Effector memory CD4-positive, alpha-beta T cell (primary cell): ENCODE measurements at regions not wholly inside any gene's neighbourhood (a gene's known extent, or its start where the extent isn't known, plus 50 kb on each side); places are given as distances from the start of the nearest gene placed in this dataset.
"Not testable (repeated sequence)": the region's sequence is repeated elsewhere in the genome, so short reads cannot be mapped to it uniquely, and the experiment has no call there.

Source experiments
- DNase-seq, 3 donors: peaks; one replicate each; pipeline ENCODE4 v3.0.0-alpha.2; 2020
- H3K27ac ChIP-seq: 2 replicates; pipeline ENCODE4 v1.7.0; 2013; ENCODE audit warnings: mild to moderate bottlenecking, low read length, moderate library complexity; ENCODE audit not compliant: insufficient read depth, poor library complexity, severe bottlenecking
- H3K27me3 ChIP-seq: replicated peaks from 2 replicates; pipeline ENCODE4 v1.7.0; 2013; ENCODE audit warnings: mild to moderate bottlenecking, low read length; ENCODE audit not compliant: insufficient read depth, control insufficient read depth, poor library complexity, severe bottlenecking
- H3K36me3 ChIP-seq: 2 replicates; pipeline ENCODE4 v1.7.0; 2013; ENCODE audit warnings: mild to moderate bottlenecking, low read length, moderate library complexity; ENCODE audit not compliant: control insufficient read depth, insufficient read depth
- H3K4me1 ChIP-seq: 2 replicates; pipeline ENCODE4 v1.7.0; 2013; ENCODE audit warnings: low read length, mild to moderate bottlenecking; ENCODE audit not compliant: control insufficient read depth, insufficient read depth, poor library complexity, severe bottlenecking
- H3K4me3 ChIP-seq: 2 replicates; pipeline ENCODE4 v1.7.0; 2013; ENCODE audit warnings: low read length, low read depth, mild to moderate bottlenecking; ENCODE audit not compliant: insufficient read depth, poor library complexity, severe bottlenecking
- H3K9me3 ChIP-seq: 2 replicates; pipeline ENCODE4 v1.7.0; 2013; ENCODE audit warnings: mild to moderate bottlenecking, low read length, moderate library complexity; ENCODE audit not compliant: control insufficient read depth

DNA sequence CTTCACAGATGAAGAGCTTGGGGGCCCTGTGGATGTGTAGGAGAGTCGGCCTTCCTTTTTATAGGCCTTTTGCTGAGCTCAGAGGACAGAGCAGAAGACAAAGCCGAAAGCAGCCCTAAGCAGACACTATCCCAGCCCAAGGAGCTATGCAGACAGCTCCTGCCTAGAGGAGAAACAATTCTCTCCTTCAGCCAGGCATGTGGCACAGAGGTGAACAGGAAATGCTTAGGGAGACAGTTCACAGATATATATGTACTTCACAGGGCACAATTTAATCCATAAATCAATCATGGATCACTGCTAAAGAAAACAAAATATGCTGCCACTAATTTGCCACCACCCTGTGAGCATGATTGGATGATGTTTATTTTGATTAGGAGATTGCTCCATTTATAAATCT is 164.5 kb upstream of the PLGLB2 start:
- H3K4me1 ChIP-seq, H3K4me3 ChIP-seq, H3K27me3 ChIP-seq, H3K36me3 ChIP-seq, H3K27ac ChIP-seq, H3K9me3 ChIP-seq, DNase-seq: not testable (repeated sequence)

DNA sequence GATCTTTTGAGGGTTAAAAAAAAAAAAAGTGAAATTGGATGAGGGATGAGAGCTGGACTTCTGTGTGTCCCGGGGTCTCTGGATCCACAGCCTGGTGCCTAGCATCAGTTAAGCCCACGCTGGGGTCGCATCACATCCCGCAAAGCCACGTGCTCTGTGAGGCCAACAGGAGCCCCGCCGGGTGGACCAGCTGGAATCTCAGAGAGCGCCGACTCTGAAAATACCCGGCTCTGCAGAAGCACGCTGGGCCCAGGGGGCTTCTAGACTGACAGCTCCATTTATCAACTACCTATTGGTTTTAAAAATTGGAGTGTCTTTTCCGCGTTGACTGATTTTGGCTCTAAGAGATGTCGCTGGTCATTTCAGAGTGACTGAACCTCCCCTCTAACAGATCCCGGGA is 164.1 kb upstream of the PLGLB2 start:
- H3K4me1 ChIP-seq, H3K4me3 ChIP-seq, H3K36me3 ChIP-seq, H3K9me3 ChIP-seq, H3K27me3 ChIP-seq, DNase-seq, H3K27ac ChIP-seq: not testable (repeated sequence)

DNA sequence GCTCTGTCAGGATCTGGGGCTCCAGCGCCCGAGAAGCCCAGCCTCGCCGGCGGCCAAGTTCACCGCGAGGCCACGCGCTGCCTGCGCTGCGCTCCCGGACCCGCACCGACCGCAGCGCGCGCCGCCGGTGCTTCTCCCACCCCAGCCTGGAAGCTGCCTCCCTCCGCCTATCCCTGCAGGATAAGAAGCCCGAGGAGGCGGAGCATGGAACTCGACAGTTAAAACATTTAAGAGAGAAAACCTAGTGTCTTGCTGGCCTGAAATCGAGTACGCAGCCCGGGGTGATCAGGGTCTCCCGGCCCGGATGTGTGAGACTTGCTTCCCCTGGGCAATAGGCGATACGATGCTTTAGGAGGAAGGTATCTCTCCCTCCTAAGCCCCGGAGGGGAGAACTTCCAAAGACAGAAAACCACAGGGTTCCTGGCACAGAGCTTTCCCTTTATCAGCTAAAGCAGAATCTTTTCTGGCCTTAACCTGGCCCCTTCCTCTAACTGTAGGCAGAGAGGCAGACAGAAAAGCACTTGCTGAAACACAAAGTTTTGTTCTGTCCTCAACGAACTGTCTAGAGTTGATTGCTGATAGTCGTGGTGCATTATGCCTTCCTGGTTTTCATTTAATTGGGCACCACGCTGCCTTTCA is 163.5 kb upstream of the PLGLB2 start:
- H3K4me1 ChIP-seq, H3K9me3 ChIP-seq, H3K27ac ChIP-seq, H3K36me3 ChIP-seq, H3K27me3 ChIP-seq, DNase-seq, H3K4me3 ChIP-seq: not testable (repeated sequence)

DNA sequence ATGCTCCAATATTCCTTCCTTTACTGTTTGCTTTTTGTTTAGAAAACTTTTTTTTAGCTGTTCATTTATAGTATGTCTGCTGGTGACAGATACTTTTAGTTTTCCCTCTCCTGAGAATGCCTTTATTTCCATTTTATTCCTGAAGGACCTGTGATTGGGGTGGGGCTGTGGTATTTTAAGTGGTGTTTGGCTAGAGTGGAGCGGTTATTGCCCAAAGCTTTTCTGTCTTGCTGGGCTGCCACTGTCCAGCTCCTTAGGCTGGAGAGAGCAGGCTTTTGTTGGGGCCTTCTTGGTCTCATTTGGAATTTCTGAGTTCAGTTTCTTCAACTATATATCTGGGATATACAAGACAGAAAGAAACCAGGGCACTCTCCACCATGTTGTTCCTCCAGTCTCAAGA is 160.0 kb upstream of the PLGLB2 start:
- not testable (repeated sequence) for H3K27ac ChIP-seq, H3K4me1 ChIP-seq, DNase-seq, H3K27me3 ChIP-seq, H3K9me3 ChIP-seq, H3K36me3 ChIP-seq, H3K4me3 ChIP-seq

DNA sequence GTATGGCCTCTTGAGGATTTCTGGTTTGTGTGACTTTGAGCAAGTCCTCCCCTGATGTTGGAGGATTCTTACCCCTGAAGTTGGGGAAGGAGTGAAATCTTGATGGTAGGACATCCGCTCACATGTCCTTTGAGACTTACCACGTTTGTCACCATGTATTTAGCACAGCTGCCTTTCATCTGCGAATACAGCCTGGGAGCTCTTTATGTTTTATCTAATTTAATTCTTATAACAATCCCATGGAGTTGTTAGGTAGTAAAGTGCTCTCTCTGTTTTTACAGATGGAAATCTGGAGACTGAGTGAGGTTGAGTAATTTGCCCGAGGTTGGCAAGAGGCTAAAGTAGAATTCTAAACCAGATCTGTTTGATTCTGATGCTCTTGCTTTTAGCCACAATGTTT is 154.9 kb upstream of the PLGLB2 start:
- not testable (repeated sequence) for H3K36me3 ChIP-seq, DNase-seq, H3K27me3 ChIP-seq, H3K4me1 ChIP-seq, H3K4me3 ChIP-seq, H3K27ac ChIP-seq, H3K9me3 ChIP-seq

DNA sequence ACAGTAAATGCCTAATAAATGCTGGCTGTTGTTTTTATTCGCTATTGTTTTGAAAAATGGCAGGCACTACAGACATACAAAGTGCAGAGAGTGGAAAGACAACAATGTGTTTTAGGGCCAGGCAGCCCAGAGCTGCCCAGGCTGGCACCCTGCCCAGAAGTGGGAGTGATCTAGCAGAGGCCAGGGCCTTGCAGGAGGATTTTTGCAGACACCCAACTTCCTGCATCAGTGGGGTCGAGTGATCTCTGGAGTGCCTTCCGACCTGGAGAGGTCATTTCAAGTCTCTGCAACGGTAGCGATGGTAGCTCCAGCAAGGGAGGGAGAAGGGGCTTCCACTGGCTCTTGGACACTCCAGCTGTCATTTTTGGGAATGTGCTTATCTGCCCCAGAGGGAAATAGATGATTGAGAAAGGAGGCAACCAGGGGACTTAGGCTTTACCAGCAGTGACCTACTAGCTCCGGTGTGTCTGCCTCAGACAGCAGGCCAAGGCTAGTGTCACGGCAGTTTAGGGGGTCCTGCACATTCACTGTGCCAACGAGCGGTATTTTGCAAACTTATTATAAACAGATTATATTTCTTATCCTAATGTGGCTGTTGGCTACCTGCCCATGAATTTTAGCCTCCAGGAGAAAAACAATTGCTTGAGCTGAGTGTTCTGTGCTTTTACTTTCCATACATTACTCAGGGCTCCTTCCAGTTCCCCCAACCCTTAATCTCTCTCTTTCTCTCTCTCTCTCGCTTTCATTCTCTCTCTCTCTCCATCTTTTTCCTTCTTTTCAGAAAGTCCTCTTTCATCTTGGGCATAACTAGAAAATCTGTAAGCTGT is 153.9 kb upstream of the PLGLB2 start:
- not testable (repeated sequence) for H3K36me3 ChIP-seq, H3K9me3 ChIP-seq, H3K27me3 ChIP-seq, H3K4me1 ChIP-seq, H3K4me3 ChIP-seq, H3K27ac ChIP-seq
- peak in 1 of 3 donors; percentile 20 for DNase-seq

DNA sequence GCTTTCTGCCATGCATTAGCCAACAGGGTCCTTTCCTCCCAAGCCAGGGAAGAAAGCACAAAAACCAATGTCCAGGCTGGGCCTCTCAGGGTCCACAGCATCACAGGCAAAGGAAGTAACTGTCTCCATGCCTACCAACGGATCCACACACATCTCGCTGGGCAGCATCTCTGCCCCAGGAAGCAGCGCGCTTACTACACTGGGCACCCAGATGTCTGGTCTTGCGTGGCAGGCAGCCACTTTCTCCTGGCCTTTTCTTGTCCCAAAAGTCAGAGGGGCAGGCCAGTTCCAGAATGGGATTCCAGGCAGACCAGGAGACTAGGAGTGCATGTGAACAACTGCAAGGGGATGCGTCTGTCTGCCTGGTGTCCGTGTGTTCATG is 153.3 kb upstream of the PLGLB2 start:
- not testable (repeated sequence) for H3K27me3 ChIP-seq, H3K36me3 ChIP-seq, H3K27ac ChIP-seq, DNase-seq, H3K4me1 ChIP-seq, H3K9me3 ChIP-seq, H3K4me3 ChIP-seq

DNA sequence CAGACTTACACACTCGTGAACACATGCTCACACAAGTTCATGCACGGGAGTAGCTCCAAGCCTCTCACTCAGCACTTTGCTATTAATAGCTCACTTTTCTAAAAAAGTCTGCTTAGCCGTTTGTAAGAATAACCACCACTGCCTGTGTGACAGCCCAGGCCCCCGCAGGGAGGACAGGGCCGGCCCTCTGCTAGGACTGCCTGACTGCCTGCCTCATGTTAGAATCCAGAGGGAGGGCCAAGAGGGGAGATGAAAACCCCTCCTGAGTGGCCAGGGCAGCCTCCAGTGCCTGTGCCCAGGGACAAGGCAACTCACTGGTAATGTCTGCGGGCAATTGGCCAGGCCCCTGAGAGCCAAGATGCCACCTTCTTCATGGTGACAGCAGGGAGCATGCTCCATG is 152.9 kb upstream of the PLGLB2 start:
- H3K27ac ChIP-seq, H3K4me1 ChIP-seq, H3K9me3 ChIP-seq, H3K36me3 ChIP-seq, H3K4me3 ChIP-seq, DNase-seq, H3K27me3 ChIP-seq: not testable (repeated sequence)

DNA sequence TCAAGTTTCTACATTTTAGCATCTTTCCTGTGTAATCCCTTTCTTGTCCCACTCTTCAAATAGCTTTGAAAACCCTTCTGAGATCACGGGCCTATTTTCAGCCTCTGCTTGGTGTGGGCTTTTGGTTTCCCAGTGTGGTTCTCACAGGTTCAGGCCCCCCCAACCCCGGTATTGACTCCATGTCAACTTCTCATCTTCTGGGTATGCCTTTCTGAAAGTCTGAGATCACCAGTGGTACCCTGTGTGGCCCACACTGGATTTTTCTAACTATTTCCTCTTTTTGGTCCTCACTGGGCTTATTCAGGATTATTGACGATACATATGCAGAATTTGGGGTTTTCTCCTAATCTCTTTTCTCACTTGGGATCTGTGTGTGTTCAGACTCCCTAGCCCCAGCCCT is 146.9 kb upstream of the PLGLB2 start:
- DNase-seq, H3K4me3 ChIP-seq, H3K36me3 ChIP-seq, H3K27me3 ChIP-seq, H3K9me3 ChIP-seq, H3K27ac ChIP-seq, H3K4me1 ChIP-seq: not testable (repeated sequence)

DNA sequence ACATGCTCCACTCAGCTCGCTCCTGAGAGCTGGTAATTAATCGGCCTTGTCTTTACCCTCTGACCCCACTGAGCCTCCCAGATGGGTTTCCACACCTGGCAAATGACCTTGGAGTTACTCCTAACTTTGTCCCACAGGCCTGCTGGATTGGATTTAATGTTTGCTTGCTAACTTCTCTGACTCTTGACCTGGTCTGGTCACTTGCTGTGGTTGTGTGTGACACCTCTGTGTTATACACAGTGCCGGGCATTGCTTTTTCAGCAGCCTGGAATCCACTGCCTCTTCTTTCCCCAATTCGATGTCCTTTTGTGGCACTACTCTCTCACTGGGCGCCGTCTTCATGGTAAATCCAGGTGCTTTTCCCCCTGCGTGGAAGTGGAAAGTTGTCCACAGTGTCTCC is 145.8 kb upstream of the PLGLB2 start:
- not testable (repeated sequence) for H3K4me1 ChIP-seq, DNase-seq, H3K27ac ChIP-seq

More for the DNA sequence above, 145.8 kb upstream of the PLGLB2 start:
- not testable (repeated sequence) for H3K27me3 ChIP-seq, H3K36me3 ChIP-seq, H3K9me3 ChIP-seq, H3K4me3 ChIP-seq
